GM18909 (cell line): ENCODE measurements at regions not wholly inside any gene's neighbourhood (a gene's known extent, or its start where the extent isn't known, plus 50 kb on each side); places are given as distances from the start of the nearest gene placed in this dataset.

Experiments used
- ATAC-seq: cut with Tn5 transposase; IDR thresholded peaks from one replicate; pipeline ENCODE4 v1.9.1; 2021; ENCODE audit warnings: mild to moderate bottlenecking; ENCODE audit not compliant: unreplicated experiment, poor library complexity

DNA sequence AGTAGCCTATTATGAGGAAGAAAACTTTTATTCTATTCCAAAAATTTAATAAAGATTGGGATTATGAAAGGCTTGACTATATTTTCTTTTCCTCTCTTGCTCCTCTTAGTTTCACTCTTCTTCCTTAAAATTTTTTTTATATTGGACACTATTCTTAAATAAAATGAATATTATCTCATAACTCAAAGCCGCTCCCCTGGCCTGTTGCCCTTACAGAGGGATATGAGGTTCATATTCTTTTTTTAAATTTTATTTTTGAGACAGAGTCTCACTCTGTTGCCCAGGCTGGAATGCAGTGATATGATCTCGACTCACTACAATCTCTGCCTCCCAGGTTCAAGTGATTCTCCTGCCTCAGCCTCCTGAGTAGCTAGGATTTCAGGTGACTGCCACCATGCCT lies 106.8 kb upstream of the MPDZ start:
- no peak for ATAC-seq

DNA sequence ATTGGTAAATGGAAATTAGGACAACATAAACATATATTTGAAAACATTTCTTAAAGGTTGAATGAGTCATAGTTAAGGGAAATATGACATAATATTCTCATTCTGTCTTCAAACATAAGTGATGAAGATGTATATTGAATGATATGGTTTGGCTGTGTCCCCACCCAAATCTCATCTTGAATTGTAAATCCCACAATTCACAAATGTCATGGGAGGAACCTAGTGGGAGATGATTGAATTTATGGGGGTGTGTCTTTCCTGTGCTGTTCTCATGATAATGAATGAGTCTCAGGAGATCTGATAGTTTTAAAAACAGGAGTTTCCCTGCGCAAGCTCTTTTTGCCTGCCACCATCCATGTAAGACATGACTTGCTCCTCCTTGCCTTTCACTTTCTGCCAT lies 104.4 kb upstream of the MPDZ start:
- no peak for ATAC-seq

DNA sequence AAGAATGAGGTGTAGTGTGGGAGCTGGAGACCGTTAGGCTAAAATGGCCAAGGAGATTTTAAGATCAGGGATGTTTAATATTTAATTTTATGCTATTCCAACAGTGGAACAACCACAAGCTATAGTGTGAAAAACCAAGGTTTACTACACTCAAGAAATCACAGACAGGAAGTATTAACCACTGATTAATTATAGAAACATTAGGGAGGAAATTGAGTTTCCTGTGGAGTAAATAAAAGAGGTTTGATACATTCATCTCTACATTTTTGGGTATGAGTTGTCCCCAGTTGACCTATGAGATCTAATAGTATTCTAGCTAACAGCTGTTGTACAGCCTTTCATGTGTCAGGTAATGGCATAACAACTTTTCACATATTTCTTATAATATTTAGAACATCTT lies 103.7 kb upstream of the MPDZ start:
- no peak for ATAC-seq

DNA sequence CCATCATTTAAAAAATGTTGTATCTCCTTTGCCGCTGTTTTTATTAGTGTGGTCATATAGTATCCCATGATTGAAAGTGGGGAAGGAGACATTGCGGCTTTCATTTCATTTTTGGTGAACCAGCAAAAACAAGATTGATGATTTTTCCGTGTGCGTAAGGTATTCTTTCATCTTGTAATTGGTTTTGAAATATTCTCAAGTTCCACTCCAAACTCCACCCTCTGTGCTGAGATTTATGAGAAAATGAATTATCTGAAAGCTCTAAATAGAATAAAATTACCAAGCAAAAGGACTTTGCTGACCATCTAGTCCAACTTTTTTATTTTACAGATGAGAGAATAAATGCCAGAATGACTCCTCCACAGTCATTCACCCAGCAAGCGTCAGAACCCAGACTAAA lies 103.1 kb upstream of the MPDZ start:
- ATAC-seq = no peak

DNA sequence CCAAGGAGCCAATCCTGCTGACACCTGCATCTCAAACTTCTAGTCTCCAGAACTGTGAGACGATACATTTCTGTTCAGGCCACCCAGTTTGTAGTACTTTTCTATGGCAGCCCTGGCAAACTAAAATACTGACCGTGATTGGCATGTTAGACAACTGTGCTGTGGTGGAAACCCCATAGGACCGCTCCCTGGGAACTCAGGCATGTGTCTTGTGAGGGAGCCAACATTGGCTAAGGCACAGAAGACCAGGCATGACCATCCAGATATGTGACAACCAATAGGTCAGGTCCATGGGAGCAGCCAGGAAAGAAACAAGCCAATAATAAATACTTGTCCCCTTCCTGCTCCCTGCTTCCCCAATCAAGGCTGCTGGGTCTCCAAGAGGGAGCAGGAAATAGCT lies 101.4 kb upstream of the MPDZ start:
- ATAC-seq = no peak

DNA sequence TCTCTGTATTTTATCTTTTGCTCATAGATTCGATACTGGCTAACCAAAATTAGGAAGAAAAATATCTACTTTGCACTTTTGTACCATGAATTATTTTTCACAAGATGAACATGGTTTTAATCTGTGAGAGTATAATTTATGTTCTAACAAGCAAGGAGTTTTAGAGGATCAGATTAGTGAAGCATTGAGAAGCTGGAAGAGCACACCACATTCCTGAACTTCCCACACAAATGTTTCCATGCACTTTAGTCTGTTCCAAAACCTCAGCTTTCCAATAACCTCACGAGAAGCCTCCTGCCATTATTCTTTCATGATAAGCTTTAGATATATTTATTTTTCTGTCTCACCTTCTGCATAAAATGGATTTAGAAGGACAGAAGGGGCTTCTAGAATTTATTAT lies 98.7 kb upstream of the MPDZ start:
- ATAC-seq = no peak

DNA sequence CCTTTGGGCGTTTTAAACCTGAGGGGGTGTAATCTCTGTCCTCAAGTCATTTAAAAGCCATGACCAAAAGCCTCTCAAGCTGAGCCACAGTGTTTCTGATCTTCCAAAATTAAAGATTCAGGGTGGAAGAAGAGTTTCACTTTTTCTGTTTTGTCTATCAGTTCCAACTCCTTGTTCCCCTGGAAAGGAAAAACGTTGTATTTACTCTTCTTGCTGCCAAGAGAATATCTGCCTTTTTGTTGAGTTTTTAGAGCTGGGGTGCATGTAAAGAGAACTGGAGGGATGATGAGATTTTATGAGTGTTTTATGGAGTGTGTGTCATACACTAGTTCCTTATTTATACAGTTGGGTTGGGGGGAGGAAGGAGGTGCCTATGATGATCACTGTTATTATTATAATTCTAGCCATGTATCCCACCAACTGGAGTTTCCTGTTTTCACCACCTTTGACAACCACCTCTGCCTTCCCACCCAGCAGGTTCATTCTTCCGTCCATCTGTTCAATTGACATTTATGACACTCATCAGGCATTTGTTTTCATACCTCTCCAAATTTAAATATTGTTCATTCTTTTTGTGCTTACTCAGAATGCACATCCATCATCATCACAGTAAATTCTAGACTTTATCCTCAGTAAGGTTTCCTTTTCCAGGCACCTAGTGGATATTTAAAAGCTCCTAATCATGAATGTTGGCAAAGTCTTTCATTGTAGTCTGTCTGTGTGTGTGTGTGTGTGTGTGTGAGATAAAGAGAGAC lies 97.9 kb upstream of the MPDZ start:
- no peak for ATAC-seq

DNA sequence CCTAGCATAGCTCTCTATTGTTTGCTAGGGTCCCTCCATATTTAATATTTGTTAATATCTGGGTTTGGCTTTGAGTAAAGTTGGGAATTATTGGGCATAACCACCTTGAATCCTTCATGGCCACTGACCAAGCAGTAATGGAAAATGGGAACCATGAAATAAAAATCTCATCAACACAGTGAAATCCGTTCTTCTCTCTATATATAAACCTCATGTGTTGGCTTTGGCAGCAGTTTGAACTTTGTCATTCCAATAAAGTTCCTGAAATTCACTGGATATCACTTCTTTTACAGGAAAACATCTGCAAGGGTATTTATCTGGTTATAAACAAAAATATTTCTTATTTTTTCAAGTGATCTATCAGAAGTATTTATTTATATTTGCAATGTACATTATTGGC lies 93.0 kb upstream of the MPDZ start:
- no peak for ATAC-seq

DNA sequence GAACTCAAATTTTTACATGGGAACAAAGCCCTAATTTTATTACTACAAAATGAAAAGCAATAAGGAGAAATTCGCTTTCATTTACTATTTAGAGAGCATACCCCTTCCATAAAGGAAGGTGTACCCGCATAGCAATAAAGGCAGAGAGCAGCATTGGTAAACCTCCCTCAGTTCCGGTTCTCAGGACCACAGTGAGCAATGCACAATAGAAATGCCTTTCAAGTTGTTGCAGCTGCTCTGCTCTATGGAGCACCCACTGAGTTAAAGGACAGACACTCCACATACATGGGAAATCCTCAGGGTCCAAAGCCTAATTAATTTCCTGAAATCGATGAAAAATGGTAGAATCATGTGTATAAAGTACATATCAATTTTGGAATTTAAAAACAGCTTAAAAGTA lies 89.9 kb upstream of the MPDZ start:
- no peak for ATAC-seq

DNA sequence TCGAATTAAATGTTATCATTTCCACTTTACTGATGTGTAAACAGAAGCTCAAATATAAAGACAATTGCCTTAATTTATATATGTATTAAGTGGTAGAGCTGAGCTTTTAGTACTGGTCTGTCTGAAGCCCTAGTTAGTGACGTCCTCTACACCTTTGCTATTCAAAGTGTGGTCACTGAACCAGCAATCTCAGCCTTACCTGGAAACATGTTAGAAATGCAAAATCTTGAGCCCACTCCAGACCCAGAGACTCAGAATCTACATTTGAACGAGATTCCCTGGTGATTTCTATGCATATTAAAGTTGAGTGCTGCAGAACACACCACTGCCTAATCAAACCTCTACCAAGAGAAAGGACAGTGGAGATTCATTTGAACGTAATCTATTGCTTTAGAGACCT lies 88.3 kb upstream of the MPDZ start:
- ATAC-seq = no peak

DNA sequence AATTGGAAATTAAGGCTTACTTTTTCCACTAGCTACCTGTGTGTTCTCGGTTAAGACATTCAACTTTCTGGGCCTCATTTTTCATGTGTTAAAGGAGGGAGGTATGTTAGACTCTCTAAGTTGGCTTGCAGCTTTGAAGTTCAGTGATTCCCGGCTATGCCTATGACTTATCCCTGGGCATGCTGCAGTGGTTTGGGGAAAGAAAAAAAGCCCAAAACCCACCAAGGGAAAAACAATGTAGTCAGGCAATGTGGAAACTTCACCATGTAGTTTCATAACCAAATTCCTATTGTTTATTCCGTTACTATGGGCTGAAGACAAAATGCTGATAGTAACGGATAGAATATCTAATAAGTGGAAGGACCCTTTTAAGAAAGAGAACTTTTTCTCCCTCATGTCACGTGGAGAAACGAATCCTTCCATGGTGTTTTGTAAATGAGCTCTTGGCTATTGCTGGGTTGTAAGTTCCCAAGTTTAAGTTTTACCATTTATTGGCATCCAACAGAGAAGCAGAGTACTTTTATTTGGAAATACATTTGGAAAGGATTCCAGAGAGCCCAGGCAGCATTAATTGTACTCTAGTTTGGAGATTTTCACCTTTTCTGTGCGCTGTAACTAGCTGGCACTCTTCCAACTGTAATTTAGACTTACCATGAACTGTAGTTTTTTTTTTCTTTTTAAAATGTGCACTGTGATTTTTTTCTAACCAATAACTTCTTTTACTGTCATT lies 84.9 kb upstream of the MPDZ start:
- ATAC-seq = no peak

DNA sequence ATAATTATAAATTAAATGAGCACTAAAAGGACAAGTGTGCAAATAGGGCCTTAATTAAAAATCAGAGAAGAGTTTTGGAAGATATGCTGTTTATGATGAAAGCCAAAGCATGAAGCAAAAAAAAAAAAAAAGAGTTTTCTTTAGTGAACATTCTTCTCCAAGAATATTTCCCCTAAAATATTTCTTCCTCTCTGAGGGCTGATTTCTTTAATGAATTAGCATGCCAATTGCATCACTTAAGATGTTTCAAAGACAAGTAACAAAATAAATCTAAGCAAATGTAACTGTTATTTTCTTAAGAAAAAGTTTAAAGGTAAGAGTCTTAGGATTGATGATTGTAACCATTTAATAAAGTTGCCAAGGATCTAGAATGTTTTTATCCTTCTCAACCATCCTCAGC lies 81.6 kb upstream of the MPDZ start:
- ATAC-seq = no peak

DNA sequence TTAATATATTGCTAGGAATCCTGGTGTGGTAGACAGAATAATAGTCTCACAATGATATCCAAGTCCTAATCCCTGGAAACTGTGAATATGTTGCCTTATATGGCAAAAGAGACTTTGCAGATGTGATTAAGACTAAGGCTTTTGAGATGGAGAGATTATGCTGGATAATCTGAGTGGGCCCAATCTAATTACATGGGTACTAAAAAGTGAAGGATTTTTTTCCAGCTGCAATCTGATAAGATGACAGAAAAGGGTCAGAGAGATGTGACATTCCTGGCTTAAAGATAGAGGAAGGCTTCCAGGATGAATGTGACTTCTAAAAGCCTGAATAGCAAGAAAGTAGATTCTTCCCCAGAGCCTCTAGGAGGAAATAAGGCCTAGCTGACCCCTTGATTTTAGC lies 80.7 kb upstream of the MPDZ start:
- no peak for ATAC-seq

DNA sequence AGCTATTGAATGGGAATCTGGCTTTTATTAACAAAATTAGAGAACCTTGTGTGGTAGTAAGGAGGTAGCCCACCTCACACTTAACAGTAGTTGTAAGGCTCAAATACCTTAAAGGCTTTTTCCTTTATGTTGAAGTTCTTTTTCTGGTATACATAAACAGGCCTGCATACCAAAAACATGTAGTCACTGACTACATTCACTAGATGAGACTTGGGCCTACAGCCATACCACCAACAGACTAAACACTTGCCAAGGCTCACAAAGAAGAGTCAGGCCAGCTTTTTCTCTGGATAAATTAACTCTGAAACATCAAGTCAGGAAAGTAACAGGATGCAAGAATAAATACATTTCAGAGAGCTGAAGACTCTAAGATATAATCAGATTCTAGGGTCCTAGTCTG lies 78.6 kb upstream of the MPDZ start:
- no peak for ATAC-seq

DNA sequence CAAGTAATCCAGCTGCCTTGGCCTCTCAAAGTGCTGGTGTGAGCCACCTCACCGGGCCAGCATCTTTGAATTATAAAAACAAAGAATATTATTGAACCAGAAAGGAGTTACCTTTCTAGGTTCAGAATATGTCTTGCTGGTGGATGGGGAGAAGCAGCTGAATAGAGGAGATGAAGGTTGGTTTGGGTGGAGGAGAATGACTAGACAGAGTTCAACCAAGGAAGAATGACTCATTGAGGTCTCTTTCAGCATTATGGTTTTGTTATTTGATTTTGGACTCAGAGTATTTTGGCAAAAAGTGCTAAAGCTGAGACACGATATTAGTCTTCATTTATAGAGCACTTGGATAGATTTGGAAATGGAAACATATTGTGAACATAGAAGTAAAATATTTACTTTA lies 75.2 kb upstream of the MPDZ start:
- ATAC-seq = no peak

DNA sequence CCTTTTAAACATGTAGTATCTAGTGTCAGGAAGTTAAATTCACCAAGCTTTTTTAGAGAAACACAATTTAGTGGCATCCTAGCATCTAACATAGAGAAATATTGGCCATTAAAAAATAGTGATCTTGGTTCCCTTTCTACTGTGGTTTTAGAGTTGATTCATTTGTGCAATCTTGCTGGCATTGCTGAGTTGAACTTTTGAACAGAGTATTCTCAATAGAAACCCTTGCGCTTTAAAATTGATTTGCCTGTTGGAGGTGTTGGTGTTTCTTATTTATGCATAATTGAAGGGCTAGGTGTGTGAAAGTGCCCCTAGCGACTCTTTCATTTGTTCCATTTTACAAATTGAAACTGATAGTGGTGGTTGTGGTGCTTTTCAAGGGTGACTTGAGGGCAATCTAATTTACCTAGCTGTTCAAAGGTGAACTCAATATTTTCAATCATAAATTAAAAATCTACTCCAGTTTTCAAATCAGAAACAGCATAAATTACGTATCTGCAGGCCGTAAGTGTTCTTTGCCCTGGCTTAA lies 73.0 kb upstream of the MPDZ start:
- peak; percentile 59 for ATAC-seq

DNA sequence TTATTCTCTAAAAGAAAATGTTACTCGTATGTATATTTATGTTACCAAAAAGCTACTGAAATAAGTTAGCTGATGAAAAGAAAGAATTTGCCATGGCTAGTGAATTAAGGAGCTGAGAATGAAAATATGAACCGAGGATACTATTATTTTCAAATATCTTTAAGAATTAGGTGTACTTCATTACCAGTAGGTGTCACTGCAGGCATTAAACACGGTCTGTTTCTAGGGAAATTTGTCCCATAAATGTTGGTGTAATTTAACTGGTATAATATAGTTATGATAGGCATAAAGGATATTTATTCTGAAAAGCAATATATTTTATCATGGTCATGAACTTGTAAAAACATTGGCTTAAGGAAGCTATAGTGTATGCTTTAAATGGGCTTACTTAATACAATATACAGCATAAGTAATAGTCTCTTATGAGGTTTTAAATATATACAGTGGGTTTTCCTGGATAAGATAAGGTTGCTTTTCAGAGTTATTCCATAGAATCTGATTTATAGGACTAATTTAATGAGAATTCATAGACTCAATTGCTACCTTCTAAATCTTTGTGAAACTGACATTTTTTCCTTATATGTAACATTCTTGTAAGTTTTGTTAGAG lies 72.4 kb upstream of the MPDZ start:
- no peak for ATAC-seq

DNA sequence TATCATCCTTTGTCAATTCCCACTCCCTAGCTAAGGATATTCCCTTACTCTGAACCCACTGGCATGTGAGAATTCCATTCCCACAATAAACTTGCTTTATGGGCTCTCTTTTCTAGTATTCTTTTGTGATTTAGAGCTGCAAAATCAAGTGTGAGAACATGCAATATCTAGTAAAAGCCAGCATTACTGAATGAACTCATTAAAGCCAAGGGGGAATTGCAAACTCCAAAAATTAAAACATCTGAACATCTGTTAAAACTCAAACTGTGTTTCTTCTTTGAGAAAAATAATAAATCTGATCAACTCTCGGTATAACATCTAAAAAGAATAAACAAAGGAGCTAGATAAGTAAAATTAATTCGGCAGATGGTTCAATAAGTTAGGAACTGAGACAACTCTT lies 53.1 kb upstream of the MPDZ start:
- no peak for ATAC-seq

DNA sequence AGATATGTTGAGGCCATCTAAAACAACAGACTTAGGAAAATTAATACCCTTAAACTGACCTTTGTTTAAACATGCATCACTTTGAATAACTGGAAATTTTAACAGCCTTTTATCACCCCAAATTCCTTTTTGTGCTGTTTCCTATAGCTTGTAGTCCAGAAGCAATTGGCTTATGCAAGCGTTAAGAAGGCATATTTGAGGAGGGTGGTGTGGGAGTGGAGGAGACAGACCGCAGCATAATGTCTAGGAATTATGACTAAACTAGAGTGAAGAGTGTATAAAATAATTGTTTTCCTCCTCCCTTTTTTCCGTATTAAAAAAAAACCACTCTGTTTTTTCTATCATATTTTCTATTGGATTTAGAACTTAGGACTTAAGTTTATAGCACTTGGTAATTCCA lies 51.8 kb upstream of the MPDZ start:
- ATAC-seq = no peak

DNA sequence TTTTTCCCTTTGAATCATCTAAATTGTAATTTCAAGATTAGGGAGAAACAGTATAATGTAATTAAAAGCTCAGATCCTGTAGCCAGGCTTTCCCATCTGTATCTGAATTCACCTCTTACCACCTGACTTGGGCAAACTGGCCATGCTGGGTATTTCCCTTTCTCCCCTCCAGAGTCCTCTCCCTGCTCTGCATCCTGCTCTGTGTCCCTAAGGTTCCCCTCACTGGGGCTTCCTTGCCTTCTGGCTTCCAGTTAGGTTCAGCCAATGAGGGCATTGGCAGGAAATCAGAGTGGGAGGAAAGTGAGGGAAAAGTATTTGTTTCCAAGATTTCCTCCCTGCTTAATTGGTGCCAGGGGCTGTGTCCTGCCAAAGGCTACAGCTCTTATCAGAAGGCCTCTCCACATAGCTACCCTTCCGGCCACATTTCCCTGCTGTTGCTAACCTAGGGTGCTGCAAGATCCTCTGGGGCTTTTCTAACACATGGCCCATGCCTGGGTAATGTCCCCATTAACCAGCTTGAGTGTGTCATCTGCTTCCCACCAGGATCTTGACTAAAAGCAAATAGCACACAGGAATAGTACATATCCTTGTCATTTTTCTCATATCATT lies 51.0 kb upstream of the MPDZ start:
- ATAC-seq = no peak
